CD4-positive, alpha-beta T cell treated with Interferon gamma for 1 hour (primary cell): ENCODE measurements at regions not wholly inside any gene's neighbourhood (a gene's known extent, or its start where the extent isn't known, plus 50 kb on each side); places are given as distances from the start of the nearest gene placed in this dataset.
"Not testable (repeated sequence)": the region's sequence is repeated elsewhere in the genome, so short reads cannot be mapped to it uniquely, and the experiment has no call there.

Experiments used
- DNase-seq: peaks from one replicate; pipeline ENCODE4 v3.0.0-alpha.2; 2020

GRCh38 chr1:73765551-73766233 lies 432.3 kb downstream of the LRRIQ3 start:
- no peak for DNase-seq

- no peak for DNase-seq
Observed at GRCh38 chr1:73761559-73761958, 436.4 kb downstream of the LRRIQ3 start.

GRCh38 chr1:73759011-73759410 lies 439.0 kb downstream of the LRRIQ3 start:
- DNase-seq, result no peak

DNA sequence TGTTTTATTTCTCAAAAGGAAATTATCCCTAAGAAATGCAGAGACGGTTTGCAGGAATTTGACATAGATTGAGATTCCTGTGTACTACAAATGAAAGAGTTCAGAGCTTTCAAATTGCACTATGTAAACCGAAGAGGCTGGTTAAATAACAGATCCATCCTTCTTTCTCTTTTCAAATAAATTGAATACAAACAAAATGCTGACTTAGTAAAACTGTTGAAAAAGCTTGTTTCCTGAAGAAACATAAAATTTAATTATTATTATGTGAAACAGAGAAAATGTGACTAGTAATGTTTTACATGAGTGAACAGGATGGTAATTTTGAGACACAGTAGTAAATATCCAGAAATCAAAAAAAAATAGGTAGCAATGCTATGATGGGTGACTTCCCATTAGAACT lies 441.2 kb downstream of the LRRIQ3 start:
- DNase-seq, result no peak

DNA sequence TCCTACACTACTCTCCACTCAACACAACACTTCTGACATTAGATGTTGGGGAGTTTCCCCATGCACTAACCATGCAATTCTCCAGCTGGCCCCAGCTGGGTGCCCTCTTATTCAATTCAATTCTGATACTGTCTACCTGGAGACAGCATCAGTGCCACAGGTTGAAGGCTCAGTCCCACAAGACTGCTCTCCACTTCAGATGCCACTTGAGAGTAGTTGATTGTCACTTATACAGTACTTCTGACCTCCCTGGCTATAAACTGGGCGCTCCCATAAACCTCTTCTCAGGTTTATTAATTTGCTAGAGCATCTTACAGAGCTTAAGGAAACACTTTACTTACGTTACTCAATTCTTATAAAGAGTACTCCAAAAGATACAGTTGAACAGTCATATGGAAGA lies 442.3 kb downstream of the LRRIQ3 start:
- no peak for DNase-seq

- DNase-seq, result no peak
Observed at GRCh38 chr1:73749996-73750395, 448.0 kb downstream of the LRRIQ3 start.

- no peak for DNase-seq
Observed at GRCh38 chr1:73744985-73745384, 453.0 kb downstream of the LRRIQ3 start.

GRCh38 chr1:73736125-73736524 lies 461.9 kb downstream of the LRRIQ3 start:
- DNase-seq, result no peak

GRCh38 chr1:73727036-73727435 lies 470.9 kb downstream of the LRRIQ3 start:
- DNase-seq, result no peak

DNA sequence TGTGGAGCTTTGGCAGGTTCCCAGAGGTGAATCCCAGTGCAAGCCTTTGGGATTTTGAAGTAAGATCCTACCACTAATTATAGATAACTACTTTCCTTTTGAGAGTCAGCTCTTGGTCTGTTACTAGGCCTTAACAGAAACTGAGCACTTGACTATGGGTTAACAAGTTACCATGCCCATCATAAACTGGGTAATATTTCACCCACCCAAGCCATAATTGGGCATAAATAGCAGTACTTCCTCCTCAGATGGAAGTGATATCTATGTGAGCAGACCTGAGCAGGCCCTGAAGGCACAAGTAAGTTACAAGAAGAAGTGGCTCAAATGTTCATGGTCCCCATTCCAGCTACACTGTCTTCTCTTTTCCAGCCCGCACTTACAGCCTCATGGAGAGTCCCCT lies 475.9 kb downstream of the LRRIQ3 start:
- no peak for DNase-seq

DNA sequence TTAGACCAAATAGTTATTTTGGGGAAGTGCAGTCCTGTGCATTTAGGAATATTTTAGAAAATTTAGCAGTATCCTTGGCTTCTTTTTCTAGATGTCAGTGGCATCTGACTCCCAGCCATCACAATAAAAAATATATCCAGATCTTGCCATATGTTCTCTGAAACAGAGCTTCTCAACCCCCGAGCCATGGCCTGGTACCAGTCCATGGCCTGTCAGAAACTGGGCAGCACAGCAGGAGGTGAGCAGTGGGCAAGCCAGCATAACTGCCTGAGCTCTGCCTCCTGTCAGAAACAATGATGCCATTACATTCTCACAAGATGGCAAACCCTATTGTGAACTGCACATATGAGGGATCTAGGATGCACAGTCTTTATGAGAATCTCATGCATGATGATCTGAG lies 480.0 kb downstream of the LRRIQ3 start:
- DNase-seq, result no peak

DNA sequence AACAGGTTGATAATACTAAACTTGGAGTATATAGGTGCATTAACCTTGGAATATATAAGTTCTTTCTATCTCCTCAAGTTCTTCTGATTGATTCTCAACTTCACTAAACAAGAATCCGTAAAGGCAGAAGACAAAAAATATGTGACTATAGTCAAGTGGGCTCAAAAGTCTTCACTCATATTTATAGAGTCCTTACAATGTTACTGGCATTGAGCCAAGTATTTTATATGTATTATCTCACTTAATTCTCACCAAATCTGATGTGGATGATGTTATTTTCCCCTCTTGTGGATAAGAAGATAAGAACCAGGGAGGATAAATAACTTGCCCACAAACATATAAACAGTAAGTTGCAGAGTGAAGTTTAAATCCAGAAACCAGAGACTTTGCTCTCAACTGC lies 486.9 kb downstream of the LRRIQ3 start:
- no peak for DNase-seq

DNA sequence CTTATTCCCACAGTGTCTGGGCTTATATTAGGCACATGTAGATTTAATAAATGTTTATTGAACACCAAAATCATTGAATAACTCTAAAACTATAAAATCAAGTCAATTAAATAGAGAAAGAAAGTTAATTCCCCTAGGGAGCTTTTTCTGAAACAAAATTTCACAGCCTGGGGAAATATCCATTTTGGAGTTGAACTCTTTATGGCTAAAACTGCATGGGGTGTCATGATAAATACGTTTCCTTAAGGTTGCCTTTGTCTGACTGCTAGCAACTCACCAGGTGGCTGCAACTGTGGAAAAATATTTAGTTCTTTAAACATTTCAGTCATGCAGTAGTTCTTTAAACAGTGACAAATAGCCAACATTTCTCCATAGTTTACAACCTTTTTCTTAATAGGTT lies 496.1 kb downstream of the LRRIQ3 start:
- no peak for DNase-seq

DNA sequence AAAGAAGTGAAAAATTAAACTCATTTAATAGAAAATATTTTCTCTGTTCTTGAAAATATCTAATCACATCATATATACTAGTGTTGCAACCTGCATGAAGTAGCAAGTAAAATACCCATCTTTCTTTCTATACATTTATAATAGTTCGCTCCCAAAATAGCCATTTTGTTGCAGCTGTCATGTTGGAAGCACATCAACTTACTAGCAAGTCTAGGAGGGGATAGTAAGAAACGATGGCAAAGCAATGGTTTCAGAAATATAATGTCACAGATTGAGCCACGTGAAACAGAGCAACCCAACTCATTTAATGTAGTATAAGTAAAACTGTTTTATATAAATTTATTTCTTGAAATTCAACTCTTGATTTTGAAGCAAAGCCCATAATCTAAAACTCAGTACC lies 521.8 kb downstream of the LRRIQ3 start:
- DNase-seq, result no peak

GRCh38 chr1:73674945-73675561 lies 522.9 kb downstream of the LRRIQ3 start:
- DNase-seq, result no peak

DNA sequence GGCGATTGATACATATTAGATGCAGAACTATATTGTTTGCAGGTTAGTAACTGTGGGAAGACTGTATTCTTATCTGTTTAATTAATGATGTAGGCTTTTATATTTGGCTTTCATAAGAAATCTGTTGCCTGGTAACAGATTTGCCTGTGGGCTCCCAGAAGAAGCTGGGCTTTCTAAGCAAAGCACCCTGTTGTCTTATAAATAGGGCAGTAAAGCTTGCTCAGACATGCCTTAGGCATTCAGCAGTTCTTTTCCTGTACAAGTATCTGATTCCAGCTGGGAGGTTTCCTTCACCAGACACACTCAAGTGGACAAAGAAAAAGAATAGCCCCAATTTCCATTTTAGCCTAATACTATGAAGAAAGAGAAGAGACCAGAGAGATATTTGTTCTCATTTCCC lies 524.0 kb downstream of the LRRIQ3 start:
- no peak for DNase-seq

DNA sequence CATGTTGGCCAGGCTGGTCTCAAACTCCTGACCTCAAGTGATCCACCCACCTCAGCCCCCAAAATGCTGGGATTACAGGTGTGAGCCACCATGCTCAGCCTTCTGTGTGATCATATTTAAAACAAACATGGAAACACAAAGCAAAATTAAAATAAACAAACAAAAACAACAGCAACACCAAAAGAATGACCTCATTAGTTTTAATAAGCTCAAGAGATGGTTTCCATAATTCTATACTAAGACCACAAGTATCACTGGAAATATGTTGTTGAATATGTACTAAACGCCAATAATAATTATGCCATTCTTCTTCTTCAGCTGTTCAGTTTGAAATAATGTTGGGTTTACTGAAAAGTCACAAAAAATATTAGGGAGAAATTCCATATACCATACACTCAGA lies 526.4 kb downstream of the LRRIQ3 start:
- DNase-seq, result no peak

DNA sequence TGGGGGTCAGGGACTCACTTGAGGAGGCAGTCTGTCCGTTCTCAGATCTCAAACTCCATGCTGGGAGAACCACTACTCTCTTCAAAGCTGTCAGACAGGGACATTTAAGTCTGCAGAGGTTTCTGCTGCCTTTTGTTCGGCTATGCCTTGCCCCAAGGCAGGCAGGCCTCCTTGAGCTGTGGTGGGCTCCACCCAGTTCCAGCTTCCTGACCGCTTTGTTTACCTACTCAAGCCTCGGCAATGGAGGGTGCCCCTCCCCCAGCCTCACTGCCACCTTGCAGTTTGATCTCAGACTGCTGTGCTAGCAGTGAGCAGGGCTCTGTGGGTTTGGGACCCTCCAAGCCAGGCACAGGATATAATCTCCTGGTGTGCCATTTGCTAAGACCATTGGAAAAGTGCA lies 530.0 kb downstream of the LRRIQ3 start:
- DNase-seq, result not testable (repeated sequence)

DNA sequence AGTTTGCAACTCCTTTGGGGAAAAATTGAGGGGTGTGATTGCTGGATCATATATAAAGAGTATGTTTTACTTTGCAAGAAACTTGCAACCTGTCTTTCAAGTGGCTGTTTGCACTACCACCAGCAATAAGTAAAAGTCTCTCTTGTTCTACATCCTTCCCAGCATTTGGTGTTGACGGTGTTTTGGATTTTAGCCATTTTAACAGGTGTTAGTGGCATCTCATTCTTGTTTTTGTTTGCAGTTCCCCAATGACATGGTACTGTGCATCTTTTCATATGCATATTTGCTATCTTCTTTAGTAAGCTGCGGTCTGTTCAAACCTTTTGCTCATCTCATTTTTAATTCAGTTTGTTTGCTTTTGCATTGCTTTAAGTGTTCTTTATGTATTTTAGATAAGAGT lies 535.5 kb downstream of the LRRIQ3 start:
- DNase-seq, result no peak

- DNase-seq, result no peak
Observed at GRCh38 chr1:73659136-73659535, 538.8 kb downstream of the LRRIQ3 start.

DNA sequence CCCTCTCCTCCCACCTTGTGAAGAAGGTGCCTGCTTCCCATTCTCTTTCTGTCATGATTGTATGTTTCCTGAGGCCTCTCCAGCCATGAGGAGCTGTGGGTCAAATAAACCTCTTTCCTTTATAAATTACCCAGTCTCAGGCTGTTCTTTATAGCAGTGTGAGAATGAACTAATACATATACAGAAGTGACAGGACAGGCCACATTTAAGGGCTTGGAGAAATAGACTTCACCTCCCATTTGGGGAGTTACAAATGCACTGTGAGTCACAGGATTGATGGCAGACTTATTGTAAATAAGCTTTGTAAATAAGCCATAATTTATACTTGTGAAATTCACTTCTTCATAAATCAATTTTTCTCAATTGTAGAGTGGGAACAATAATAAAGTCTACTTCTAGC lies 543.3 kb downstream of the LRRIQ3 start:
- no peak for DNase-seq

DNA sequence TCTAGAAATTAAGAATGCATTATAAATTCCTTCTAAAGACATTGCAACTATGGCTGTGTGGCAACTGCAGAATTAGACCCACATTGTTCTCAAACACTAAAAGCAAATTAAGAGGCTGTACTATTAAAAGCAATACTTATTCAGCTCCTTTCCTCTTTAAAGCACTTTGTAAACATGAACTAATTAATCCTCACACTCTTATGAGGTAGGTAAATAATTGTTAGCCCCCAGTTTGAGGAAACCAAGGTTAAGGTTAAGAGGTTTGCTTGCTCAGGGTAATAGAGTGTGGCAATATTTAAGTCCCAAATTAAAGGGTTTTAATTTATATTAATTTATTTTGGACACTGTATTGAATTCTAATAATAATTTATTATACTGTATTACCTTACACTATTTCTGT lies 553.8 kb downstream of the LRRIQ3 start:
- DNase-seq, result no peak

DNA sequence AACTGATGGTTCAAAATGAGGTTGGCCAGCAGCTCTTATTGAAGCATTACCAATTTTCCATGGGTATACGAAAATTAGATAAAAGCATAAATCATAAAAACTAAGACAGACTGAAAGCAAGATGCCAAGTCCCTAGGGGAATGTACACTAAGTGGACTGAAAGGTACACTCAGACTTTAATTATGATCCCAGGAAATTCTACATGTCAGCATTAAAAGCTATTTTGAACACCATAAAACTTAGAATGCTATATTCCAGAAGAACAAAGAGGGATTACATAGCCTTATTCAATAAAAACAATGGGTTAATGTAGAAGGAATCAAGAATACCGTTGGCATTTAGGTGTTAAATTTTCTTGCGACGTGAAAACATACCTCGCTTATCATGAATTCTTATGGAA lies 558.5 kb downstream of the LRRIQ3 start:
- DNase-seq, result no peak

DNA sequence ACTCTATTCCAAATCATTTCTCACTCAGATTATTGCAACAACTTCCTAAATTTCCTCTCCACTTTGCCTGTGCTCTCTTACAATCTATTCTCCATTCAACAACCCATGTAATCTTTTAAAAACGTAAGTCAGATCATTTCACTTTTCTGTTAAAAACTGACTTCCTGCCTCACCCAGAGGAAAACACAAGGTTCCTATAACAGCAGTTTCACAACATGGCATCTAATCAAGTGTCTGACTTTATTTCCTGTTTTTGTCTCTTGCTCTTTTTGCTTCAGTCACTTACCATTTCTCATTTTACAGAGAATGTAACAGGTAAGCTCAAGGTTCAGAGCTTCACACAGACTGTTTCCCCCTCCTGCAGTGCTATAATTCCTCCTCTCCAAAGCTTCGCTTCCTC lies 560.7 kb downstream of the LRRIQ3 start:
- no peak for DNase-seq

- DNase-seq, result no peak
Observed at GRCh38 chr1:73635021-73635420, 563.0 kb downstream of the LRRIQ3 start.
